H1 (cell line): ENCODE measurements at regions not wholly inside any gene's neighbourhood (a gene's known extent, or its start where the extent isn't known, plus 50 kb on each side); places are given as distances from the start of the nearest gene placed in this dataset.

ENCODE experiments used
- CBX5 ChIP-seq: fragments of 300-800, 300-1000 bp; sonication (generic); IDR thresholded peaks from 2 replicates; pipeline ENCODE4 v1.7.1; 2016; ENCODE audit warnings: antibody characterized with exemption, low read length, low read depth
- GABPA ChIP-seq: IDR thresholded peaks from 2 replicates; pipeline ENCODE4 v1.6.1; 2011; ENCODE audit warnings: mild to moderate bottlenecking, low read length, moderate library complexity, borderline replicate concordance; ENCODE audit not compliant: insufficient read depth
- JUN ChIP-seq: IDR thresholded peaks from 2 replicates; pipeline ENCODE4 v1.6.1; 2011; ENCODE audit warnings: low read depth, mild to moderate bottlenecking, improper control_type of control experiment, low read length
- KDM4A ChIP-seq: IDR thresholded peaks from one replicate; pipeline ENCODE4 v1.7.1; 2012; ENCODE audit warnings: low read depth, mild to moderate bottlenecking, moderate library complexity, low read length, inconsistent platforms; ENCODE audit not compliant: severe bottlenecking
- KDM5A ChIP-seq: fragments of 200-600 bp; IDR thresholded peaks from 2 replicates; pipeline ENCODE4 v1.7.1; 2012; ENCODE audit warnings: mild to moderate bottlenecking, low read length, inconsistent platforms, mixed read lengths
- RFX5 ChIP-seq: IDR thresholded peaks from 2 replicates; pipeline ENCODE4 v1.6.1; 2011; ENCODE audit warnings: low read depth, low read length, improper control_type of control experiment, borderline replicate concordance
- RNF2 ChIP-seq: fragments of 200-900, 300-1000 bp; sonication (generic); IDR thresholded peaks from 2 replicates; pipeline ENCODE4 v1.7.1; 2016; ENCODE audit warnings: borderline replicate concordance, low read depth, mild to moderate bottlenecking, antibody characterized with exemption, low read length; ENCODE audit not compliant: poor library complexity, severe bottlenecking; ENCODE audit errors: missing control alignments
- TCF12 ChIP-seq: IDR thresholded peaks from 2 replicates; pipeline ENCODE4 v1.6.1; 2011; ENCODE audit warnings: low read depth, mild to moderate bottlenecking, low read length

DNA sequence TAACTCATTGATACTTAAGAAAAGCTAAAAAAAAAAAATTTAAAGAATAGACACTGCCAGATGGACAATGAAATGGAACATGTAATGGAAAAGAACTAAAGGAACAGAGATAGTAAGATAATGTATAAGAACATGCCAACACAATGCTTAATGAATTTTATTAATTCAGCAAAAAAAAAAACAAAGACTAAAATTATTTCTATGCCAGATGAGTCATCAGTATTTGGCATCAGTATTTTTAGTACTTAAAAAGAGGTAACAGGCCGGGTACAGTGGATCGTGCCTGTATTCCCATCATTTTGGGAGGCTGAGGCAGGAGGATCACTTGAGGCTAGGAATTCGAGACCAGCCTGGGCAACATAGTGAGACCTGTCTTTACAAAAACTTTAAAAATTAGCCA lies 168.5 kb downstream of the CYB561 start (continued):
- TF ChIP-seq JUN = no peak
- no peak for TF ChIP-seq KDM5A
- TF ChIP-seq RFX5 = no peak
- no peak for TF ChIP-seq GABPA
- no peak for TF ChIP-seq TCF12
- TF ChIP-seq RNF2 = no peak
- no peak for TF ChIP-seq CBX5
- TF ChIP-seq KDM4A = no peak
- TF ChIP-seq, all 59 proteins: peak for 0
